Sigmoid colon (tissue), 6 donors: ENCODE measurements at regions not wholly inside any gene's neighbourhood (a gene's known extent, or its start where the extent isn't known, plus 50 kb on each side); places are given as distances from the start of the nearest gene placed in this dataset.

Experiments used
- DNase-seq: peaks from one replicate; pipeline ENCODE4 v3.0.0-alpha.2; 2019
- H3K27ac ChIP-seq, 4 donors: fragments of 200-600 bp; sonication (generic); one replicate each; pipeline ENCODE4 v1.5.1; 2016 to 2019; ENCODE audit warnings: mild to moderate bottlenecking in 1 of 4
- H3K27me3 ChIP-seq, 3 donors: fragments of 200-600 bp; sonication (generic); one replicate each; pipeline ENCODE4 v1.5.1; 2019; ENCODE audit warnings: mild to moderate bottlenecking in 1 of 3
- H3K36me3 ChIP-seq, 4 donors: fragments of 200-600 bp; sonication (generic); one replicate each; pipeline ENCODE4 v1.5.1; 2016 to 2019
- H3K4me1 ChIP-seq, 4 donors: fragments of 200-600 bp; sonication (generic); one replicate each; pipeline ENCODE4 v1.5.1; 2017 to 2019
- H3K4me3 ChIP-seq, 4 donors: fragments of 200-600 bp; sonication (generic); one replicate each; pipeline ENCODE4 v1.5.1; 2017 to 2019; ENCODE audit warnings: mild to moderate bottlenecking in 2 of 4, moderate library complexity in 1 of 4
- H3K9me3 ChIP-seq, 4 donors: fragments of 200-600 bp in 3 of 4; sonication (generic) in 3 of 4; one replicate each; pipeline versions ENCODE4 v1.5.1 to v1.6.1; 2013 to 2019
- CTCF ChIP-seq, 4 experiments: fragments of 450-650 bp in 3 of 4; fragments of 200-600 bp in 1 of 4; IDR thresholded peaks; one replicate each; pipeline ENCODE4 v1.5.1; 2016 to 2019; ENCODE audit warnings: antibody characterized with exemption in 4 of 4, mild to moderate bottlenecking in 3 of 4, moderate library complexity in 2 of 4
- EP300 ChIP-seq, 4 donors: sonication (generic); formaldehyde crosslinking; IDR thresholded peaks; one replicate each; pipeline ENCODE4 v1.6.1; 2017; ENCODE audit warnings: antibody characterized with exemption in 4 of 4
- POLR2A ChIP-seq, 2 donors: fragments of 450-650 bp; IDR thresholded peaks; one replicate each; pipeline ENCODE4 v1.6.1; 2016; ENCODE audit warnings: antibody characterized with exemption in 2 of 2, mild to moderate bottlenecking in 2 of 2, moderate library complexity in 2 of 2
- POLR2AphosphoS5 ChIP-seq, 4 donors: sonication (generic); formaldehyde crosslinking; IDR thresholded peaks; one replicate each; pipeline ENCODE4 v1.6.1; 2017; ENCODE audit warnings: antibody characterized with exemption in 4 of 4
- WGBS, 2 donors: extraction: QIAGEN DNeasy Blood & Tissue Kit; methylation state at CpG; one replicate each; pipeline ENCODE4 v1.1.7; 2013; 5-methylcytosine and 5-hydroxymethylcytosine counted together
- intact Hi-C: fragments of 100-400 bp; cut with DNase I; formaldehyde crosslinking; loops from one replicate; pipeline ENCODE4 v1.15.1; 2023
- donor health status: healthy with polysubstance abuse.
- donor health status: healthy.

GRCh38 chr10:78523453-78523852, 489.8 kb downstream of the RPS24 start:
- 88 to 95% methylated on average over 1 of the region's 1 CpG for WGBS, 2 donors
- H3K27me3 ChIP-seq = no peaks in the 10 kb centered on the region
- intact Hi-C loops = no loop called here
- no peaks in the 10 kb centered on the region for H3K9me3 ChIP-seq
- no peak for TF ChIP-seq POLR2AphosphoS5 (IDR thresholded peaks at IDR 0.05)
- no peak for TF ChIP-seq POLR2A (IDR thresholded peaks at IDR 0.05)
- TF ChIP-seq CTCF (IDR thresholded peaks at IDR 0.05) = no peak
- TF ChIP-seq EP300 (IDR thresholded peaks at IDR 0.05) = no peak
- peaks cover 0 to 8% (median 0%) of the 10 kb centered on the region in 4 donors for H3K4me1 ChIP-seq
- H3K4me3 ChIP-seq = no peak overlapping the region
- no peak for DNase-seq
- no peak overlapping the region for H3K27ac ChIP-seq
- no peaks in the 10 kb centered on the region for H3K36me3 ChIP-seq

GRCh38 chr10:78524342-78524741, 490.7 kb downstream of the RPS24 start:
- no peak for DNase-seq
- Histone ChIP-seq H3K36me3 (no peaks in the 10 kb centered on the region), H3K4me3 (no peak overlapping the region), H3K27me3 (no peaks in the 10 kb centered on the region), H3K4me1 (peaks cover 0 to 9% (median 2%) of the 10 kb centered on the region in 4 donors), H3K27ac (no peak overlapping the region), H3K9me3 (no peaks in the 10 kb centered on the region)
- WGBS, 2 donors = 94% methylated on average over 5 of the region's 5 CpGs
- TF ChIP-seq POLR2AphosphoS5 (IDR thresholded peaks at IDR 0.05) (no peak), CTCF (IDR thresholded peaks at IDR 0.05) (no peak), EP300 (IDR thresholded peaks at IDR 0.05) (no peak), POLR2A (IDR thresholded peaks at IDR 0.05) (no peak)
- intact Hi-C loops = no loop called here

GRCh38 chr10:78524941-78525340, 491.3 kb downstream of the RPS24 start:
- H3K27ac ChIP-seq = no peak overlapping the region
- H3K27me3 ChIP-seq = no peaks in the 10 kb centered on the region
- TF ChIP-seq CTCF (IDR thresholded peaks at IDR 0.05) (no peak), POLR2A (IDR thresholded peaks at IDR 0.05) (no peak), POLR2AphosphoS5 (IDR thresholded peaks at IDR 0.05) (no peak), EP300 (IDR thresholded peaks at IDR 0.05) (no peak)
- DNase-seq = no peak
- WGBS, 2 donors = 58 to 86% methylated on average over 4 of the region's 4 CpGs
- intact Hi-C loops = no loop called here
- peaks cover 0 to 13% (median 4%) of the 10 kb centered on the region in 4 donors for H3K4me1 ChIP-seq
- H3K36me3 ChIP-seq = no peaks in the 10 kb centered on the region
- H3K9me3 ChIP-seq = no peaks in the 10 kb centered on the region
- H3K4me3 ChIP-seq = no peak overlapping the region

GRCh38 chr10:78526347-78526746, 492.7 kb downstream of the RPS24 start:
- Histone ChIP-seq H3K27me3 (no peaks in the 10 kb centered on the region), H3K4me3 (no peak overlapping the region), H3K27ac (no peak overlapping the region), H3K4me1 (peaks cover 0 to 7% (median 3%) of the 10 kb centered on the region in 4 donors), H3K36me3 (no peaks in the 10 kb centered on the region), H3K9me3 (no peaks in the 10 kb centered on the region)
- WGBS, 2 donors = 89 to 91% methylated on average over 3 of the region's 3 CpGs
- TF ChIP-seq CTCF (IDR thresholded peaks at IDR 0.05) = no peak
- TF ChIP-seq POLR2AphosphoS5 (IDR thresholded peaks at IDR 0.05) = no peak
- no peak for TF ChIP-seq EP300 (IDR thresholded peaks at IDR 0.05)
- TF ChIP-seq POLR2A (IDR thresholded peaks at IDR 0.05) = no peak
- no peak for DNase-seq
- intact Hi-C loops = no loop called here

GRCh38 chr10:78527296-78527695, 493.6 kb downstream of the RPS24 start:
- Histone ChIP-seq H3K27ac (no peak overlapping the region), H3K4me3 (no peak overlapping the region), H3K4me1 (peaks cover 0 to 7% (median 2%) of the 10 kb centered on the region in 4 donors), H3K36me3 (no peaks in the 10 kb centered on the region), H3K27me3 (no peaks in the 10 kb centered on the region), H3K9me3 (no peaks in the 10 kb centered on the region)
- TF ChIP-seq CTCF (IDR thresholded peaks at IDR 0.05) (no peak), POLR2AphosphoS5 (IDR thresholded peaks at IDR 0.05) (no peak), EP300 (IDR thresholded peaks at IDR 0.05) (no peak), POLR2A (IDR thresholded peaks at IDR 0.05) (no peak)
- WGBS, 2 donors = 90 to 96% methylated on average over 10 of the region's 10 CpGs
- no peak for DNase-seq
- intact Hi-C loops = no loop called here
